Smooth muscle cell (in vitro differentiated cells): ENCODE measurements at regions not wholly inside any gene's neighbourhood (a gene's known extent, or its start where the extent isn't known, plus 50 kb on each side); places are given as distances from the start of the nearest gene placed in this dataset.
A peak's percentile ranks its signal among the peaks of the same experiment; 100 is the strongest.

ENCODE experiments used
- DNase-seq: peaks from one replicate; lab custom pipeline; 2025; ENCODE audit not compliant: unreplicated experiment; lab: John Stamatoyannopoulos, UW
- H2AFZ ChIP-seq: fragments of 200-600 bp; sonication (generic); 2 replicates; pipeline ENCODE4 v1.6.0; 2016; ENCODE audit warnings: antibody characterized with exemption, low read depth, mild to moderate bottlenecking
- H3F3A ChIP-seq: fragments of 200-600 bp; sonication (generic); 2 replicates; pipeline ENCODE4 v1.6.0; 2017; ENCODE audit warnings: antibody characterized with exemption, low read depth
- H3K27ac ChIP-seq: fragments of 200-600 bp; sonication (generic); 2 replicates; pipeline ENCODE4 v1.5.1; 2016; ENCODE audit warnings: low read depth, mild to moderate bottlenecking
- H3K27me3 ChIP-seq: fragments of 200-600 bp; sonication (generic); 2 replicates; pipeline ENCODE4 v1.6.1; 2016; ENCODE audit warnings: low read depth, mild to moderate bottlenecking
- H3K36me3 ChIP-seq: fragments of 200-600 bp; sonication (generic); 2 replicates; pipeline ENCODE4 v1.5.1; 2016; ENCODE audit warnings: low read depth
- H3K4me1 ChIP-seq: fragments of 200-600 bp; sonication (generic); 2 replicates; pipeline ENCODE4 v1.5.1; 2016; ENCODE audit warnings: low read depth
- H3K4me2 ChIP-seq: fragments of 200-600 bp; sonication (generic); 2 replicates; pipeline ENCODE4 v1.6.0; 2016; ENCODE audit warnings: mild to moderate bottlenecking
- H3K4me3 ChIP-seq: fragments of 200-600 bp; sonication (generic); 2 replicates; pipeline ENCODE4 v1.5.1; 2016; ENCODE audit warnings: mild to moderate bottlenecking
- H3K79me2 ChIP-seq: fragments of 200-600 bp; sonication (generic); 2 replicates; pipeline ENCODE4 v1.6.0; 2016; ENCODE audit warnings: low read depth, mild to moderate bottlenecking
- H3K9ac ChIP-seq: fragments of 200-600 bp; sonication (generic); 2 replicates; pipeline ENCODE4 v1.6.0; 2016; ENCODE audit warnings: low read depth
- H3K9me3 ChIP-seq: fragments of 200-600 bp; sonication (generic); replicated peaks from 2 replicates; pipeline ENCODE4 v1.5.1; 2016; ENCODE audit warnings: low read depth
- H4K20me1 ChIP-seq: fragments of 200-600 bp; sonication (generic); 2 replicates; pipeline ENCODE4 v1.6.0; 2016; ENCODE audit warnings: low read depth
- WGBS: methylation state at CpG from one replicate; pipeline ENCODE4 v1.1.7; 2016; ENCODE audit warnings: low lambda C conversion rate; 5-methylcytosine and 5-hydroxymethylcytosine counted together
- TF ChIP-seq, protein P1 (sequence below): fragments of 200-600 bp; sonication (generic); IDR thresholded peaks from 2 replicates; pipeline ENCODE4 v1.5.1; 2017; ENCODE audit warnings: borderline replicate concordance, mild to moderate bottlenecking, antibody characterized with exemption; ENCODE audit not compliant: insufficient read depth, poor library complexity, severe bottlenecking

DNA sequence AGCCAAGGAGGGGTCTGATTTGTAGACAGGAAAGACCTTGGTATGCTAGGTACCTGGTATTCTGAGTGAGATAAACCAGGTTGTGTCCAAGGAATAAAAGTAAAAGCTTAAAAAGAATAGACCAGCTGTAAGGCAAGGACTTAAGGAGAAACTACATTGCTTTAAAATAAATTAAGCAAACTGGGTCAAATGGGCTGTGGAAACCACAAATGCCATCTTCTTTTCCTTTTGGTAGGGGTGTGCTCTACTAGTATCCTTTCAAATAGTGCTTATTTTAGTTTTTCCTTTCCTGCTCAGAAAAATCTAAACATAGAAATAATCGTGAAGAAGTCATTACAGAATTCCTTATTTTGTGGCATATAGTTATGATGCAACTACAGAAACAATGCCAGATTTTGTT is 138.6 kb upstream of the KLF12 start:
- TF ChIP-seq, protein P1, sequence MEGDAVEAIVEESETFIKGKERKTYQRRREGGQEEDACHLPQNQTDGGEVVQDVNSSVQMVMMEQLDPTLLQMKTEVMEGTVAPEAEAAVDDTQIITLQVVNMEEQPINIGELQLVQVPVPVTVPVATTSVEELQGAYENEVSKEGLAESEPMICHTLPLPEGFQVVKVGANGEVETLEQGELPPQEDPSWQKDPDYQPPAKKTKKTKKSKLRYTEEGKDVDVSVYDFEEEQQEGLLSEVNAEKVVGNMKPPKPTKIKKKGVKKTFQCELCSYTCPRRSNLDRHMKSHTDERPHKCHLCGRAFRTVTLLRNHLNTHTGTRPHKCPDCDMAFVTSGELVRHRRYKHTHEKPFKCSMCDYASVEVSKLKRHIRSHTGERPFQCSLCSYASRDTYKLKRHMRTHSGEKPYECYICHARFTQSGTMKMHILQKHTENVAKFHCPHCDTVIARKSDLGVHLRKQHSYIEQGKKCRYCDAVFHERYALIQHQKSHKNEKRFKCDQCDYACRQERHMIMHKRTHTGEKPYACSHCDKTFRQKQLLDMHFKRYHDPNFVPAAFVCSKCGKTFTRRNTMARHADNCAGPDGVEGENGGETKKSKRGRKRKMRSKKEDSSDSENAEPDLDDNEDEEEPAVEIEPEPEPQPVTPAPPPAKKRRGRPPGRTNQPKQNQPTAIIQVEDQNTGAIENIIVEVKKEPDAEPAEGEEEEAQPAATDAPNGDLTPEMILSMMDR: no peak
- Histone ChIP-seq H3K4me2 (no peak overlapping the region), H3K27me3 (no peaks in the 10 kb centered on the region), H3K27ac (no peak overlapping the region), H3F3A (no peaks in the 10 kb centered on the region), H3K9ac (no peak overlapping the region), H3K36me3 (no peaks in the 10 kb centered on the region), H2AFZ (no peak overlapping the region), H4K20me1 (no peaks in the 10 kb centered on the region), H3K9me3 (no peaks in the 10 kb centered on the region), H3K79me2 (no peaks in the 10 kb centered on the region), H3K4me3 (no peak overlapping the region), H3K4me1 (no peaks in the 10 kb centered on the region)
- DNase-seq: no peak
- WGBS: 83% methylated on average over 1 of the region's 1 CpG

GRCh38 chr13:74270018-74270417 is 135.8 kb upstream of the KLF12 start:
- H2AFZ ChIP-seq: no peak overlapping the region
- H3K36me3 ChIP-seq: no peaks in the 10 kb centered on the region
- H3K9me3 ChIP-seq: peaks cover 4% of the 10 kb centered on the region
- H3K27me3 ChIP-seq: no peaks in the 10 kb centered on the region
- H3K9ac ChIP-seq: no peak overlapping the region
- WGBS: 14% methylated on average over 1 of the region's 1 CpG
- H4K20me1 ChIP-seq: no peaks in the 10 kb centered on the region
- H3K27ac ChIP-seq: peak overlapping the region; percentile 46
- TF ChIP-seq, protein P1: no peak
- H3K4me1 ChIP-seq: no peaks in the 10 kb centered on the region
- H3K79me2 ChIP-seq: no peaks in the 10 kb centered on the region
- no peak overlapping the region for H3K4me2 ChIP-seq
- H3F3A ChIP-seq: no peaks in the 10 kb centered on the region
- no peak for DNase-seq
- H3K4me3 ChIP-seq: no peak overlapping the region

- TF ChIP-seq, protein P1: no peak
- WGBS: 81% methylated on average over 1 of the region's 1 CpG
- Histone ChIP-seq H3K36me3 (no peaks in the 10 kb centered on the region), H3K79me2 (no peaks in the 10 kb centered on the region), H3K9ac (no peak overlapping the region), H3K9me3 (peaks cover 6% of the 10 kb centered on the region), H2AFZ (no peak overlapping the region), H3K4me1 (no peaks in the 10 kb centered on the region), H3F3A (no peaks in the 10 kb centered on the region), H3K27ac (no peak overlapping the region), H3K27me3 (no peaks in the 10 kb centered on the region), H4K20me1 (no peaks in the 10 kb centered on the region), H3K4me3 (no peak overlapping the region), H3K4me2 (no peak overlapping the region)
- no peak for DNase-seq
Observed at GRCh38 chr13:74266861-74267260, 132.7 kb upstream of the KLF12 start.

GRCh38 chr13:74266309-74266708 is 132.1 kb upstream of the KLF12 start:
- no peak for DNase-seq
- H3F3A ChIP-seq: no peaks in the 10 kb centered on the region
- no peak overlapping the region for H3K4me2 ChIP-seq
- no peak overlapping the region for H3K4me3 ChIP-seq
- H3K36me3 ChIP-seq: no peaks in the 10 kb centered on the region
- no peak overlapping the region for H3K27ac ChIP-seq
- H4K20me1 ChIP-seq: no peaks in the 10 kb centered on the region
- no peak overlapping the region for H2AFZ ChIP-seq
- H3K9me3 ChIP-seq: peaks cover 6% of the 10 kb centered on the region
- 68% methylated on average over 3 of the region's 3 CpGs for WGBS
- H3K9ac ChIP-seq: no peak overlapping the region
- TF ChIP-seq, protein P1: no peak
- H3K79me2 ChIP-seq: no peaks in the 10 kb centered on the region
- H3K27me3 ChIP-seq: no peaks in the 10 kb centered on the region
- no peaks in the 10 kb centered on the region for H3K4me1 ChIP-seq
